PFSK-1 (cell line): ENCODE measurements at regions not wholly inside any gene's neighbourhood (a gene's known extent, or its start where the extent isn't known, plus 50 kb on each side); places are given as distances from the start of the nearest gene placed in this dataset.

Source experiments
- POLR2AphosphoS5 ChIP-seq: IDR thresholded peaks from 2 replicates; pipeline ENCODE4 v1.6.1; 2012; ENCODE audit warnings: low read depth, mild to moderate bottlenecking, control low read depth, low read length, moderate library complexity
- SIN3A ChIP-seq: IDR thresholded peaks from 2 replicates; pipeline ENCODE4 v1.6.1; 2012; ENCODE audit warnings: mild to moderate bottlenecking, low read length, moderate library complexity, borderline replicate concordance; ENCODE audit not compliant: insufficient read depth
- TAF1 ChIP-seq: IDR thresholded peaks from 2 replicates; pipeline ENCODE4 v1.6.1; 2012; ENCODE audit warnings: low read length, control low read depth, borderline replicate concordance; ENCODE audit not compliant: insufficient read depth
- TF ChIP-seq, protein P1 (sequence below), 2 experiments: IDR thresholded peaks; 2 replicates each; pipeline versions ENCODE4 v1.6.1 to v1.8.0; 2011 to 2012; ENCODE audit warnings: low read depth in 2 of 2, low read length in 2 of 2, control low read depth in 1 of 2, inconsistent platforms in 1 of 2, mild to moderate bottlenecking in 1 of 2, moderate library complexity in 1 of 2; ENCODE audit not compliant: insufficient read depth in 1 of 2

- TF ChIP-seq POLR2AphosphoS5 (no peak), SIN3A (no peak), TAF1 (no peak)
- TF ChIP-seq, protein P1, sequence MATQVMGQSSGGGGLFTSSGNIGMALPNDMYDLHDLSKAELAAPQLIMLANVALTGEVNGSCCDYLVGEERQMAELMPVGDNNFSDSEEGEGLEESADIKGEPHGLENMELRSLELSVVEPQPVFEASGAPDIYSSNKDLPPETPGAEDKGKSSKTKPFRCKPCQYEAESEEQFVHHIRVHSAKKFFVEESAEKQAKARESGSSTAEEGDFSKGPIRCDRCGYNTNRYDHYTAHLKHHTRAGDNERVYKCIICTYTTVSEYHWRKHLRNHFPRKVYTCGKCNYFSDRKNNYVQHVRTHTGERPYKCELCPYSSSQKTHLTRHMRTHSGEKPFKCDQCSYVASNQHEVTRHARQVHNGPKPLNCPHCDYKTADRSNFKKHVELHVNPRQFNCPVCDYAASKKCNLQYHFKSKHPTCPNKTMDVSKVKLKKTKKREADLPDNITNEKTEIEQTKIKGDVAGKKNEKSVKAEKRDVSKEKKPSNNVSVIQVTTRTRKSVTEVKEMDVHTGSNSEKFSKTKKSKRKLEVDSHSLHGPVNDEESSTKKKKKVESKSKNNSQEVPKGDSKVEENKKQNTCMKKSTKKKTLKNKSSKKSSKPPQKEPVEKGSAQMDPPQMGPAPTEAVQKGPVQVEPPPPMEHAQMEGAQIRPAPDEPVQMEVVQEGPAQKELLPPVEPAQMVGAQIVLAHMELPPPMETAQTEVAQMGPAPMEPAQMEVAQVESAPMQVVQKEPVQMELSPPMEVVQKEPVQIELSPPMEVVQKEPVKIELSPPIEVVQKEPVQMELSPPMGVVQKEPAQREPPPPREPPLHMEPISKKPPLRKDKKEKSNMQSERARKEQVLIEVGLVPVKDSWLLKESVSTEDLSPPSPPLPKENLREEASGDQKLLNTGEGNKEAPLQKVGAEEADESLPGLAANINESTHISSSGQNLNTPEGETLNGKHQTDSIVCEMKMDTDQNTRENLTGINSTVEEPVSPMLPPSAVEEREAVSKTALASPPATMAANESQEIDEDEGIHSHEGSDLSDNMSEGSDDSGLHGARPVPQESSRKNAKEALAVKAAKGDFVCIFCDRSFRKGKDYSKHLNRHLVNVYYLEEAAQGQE (IDR thresholded peaks at IDR 0.05; ENCODE audit: insufficient read depth in 1 of 2, low read depth in 2 of 2, low read length in 2 of 2), result no peak
These were observed 1049.0 kb downstream of the VRK1 start for GRCh38 chr14:97846156-97846555.
